ENCODE measurements at regions not wholly inside any gene's neighbourhood (a gene's known extent, or its start where the extent isn't known, plus 50 kb on each side); places are given as distances from the start of the nearest gene placed in this dataset.
"Not testable (repeated sequence)": the region's sequence is repeated elsewhere in the genome, so short reads cannot be mapped to it uniquely, and the experiment has no call there.

DNA sequence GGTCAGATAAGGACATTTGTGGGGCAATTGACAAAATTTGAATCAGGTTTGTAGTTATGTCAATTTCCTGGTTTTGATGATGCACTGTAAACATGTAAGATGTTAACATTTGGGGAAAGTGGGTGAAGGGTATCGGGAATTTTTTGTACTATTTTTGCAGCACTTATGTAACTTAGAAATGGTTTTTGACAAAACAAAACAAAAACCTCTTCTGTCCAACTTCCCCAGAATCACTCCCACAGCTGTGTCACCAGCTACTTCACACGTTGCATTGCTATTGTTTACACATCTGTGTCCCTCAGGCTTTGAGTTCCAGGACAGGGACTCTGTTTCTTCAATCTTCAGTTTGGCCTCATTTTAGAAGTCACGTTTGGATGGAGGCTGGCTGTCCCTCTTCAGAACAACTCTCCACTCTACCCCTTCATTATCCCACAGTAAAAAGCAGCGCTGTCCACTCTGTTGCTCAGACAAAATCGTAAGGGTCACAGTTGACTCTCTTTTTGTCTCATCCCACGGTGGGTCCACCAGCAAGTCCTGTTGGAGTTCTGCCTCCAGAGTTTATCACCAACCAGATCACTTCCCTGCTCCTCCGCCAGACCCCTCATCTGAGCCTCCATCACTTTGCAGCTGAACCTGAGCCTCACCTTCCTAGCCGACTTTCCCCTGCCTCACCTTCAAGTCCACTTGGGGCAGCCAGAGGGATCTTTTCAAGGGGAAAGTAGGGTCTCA, 63.2 kb downstream of the NENF start:
- DNase-seq (ENCODE audit: low read depth in 2 of 2), result no peak

DNA sequence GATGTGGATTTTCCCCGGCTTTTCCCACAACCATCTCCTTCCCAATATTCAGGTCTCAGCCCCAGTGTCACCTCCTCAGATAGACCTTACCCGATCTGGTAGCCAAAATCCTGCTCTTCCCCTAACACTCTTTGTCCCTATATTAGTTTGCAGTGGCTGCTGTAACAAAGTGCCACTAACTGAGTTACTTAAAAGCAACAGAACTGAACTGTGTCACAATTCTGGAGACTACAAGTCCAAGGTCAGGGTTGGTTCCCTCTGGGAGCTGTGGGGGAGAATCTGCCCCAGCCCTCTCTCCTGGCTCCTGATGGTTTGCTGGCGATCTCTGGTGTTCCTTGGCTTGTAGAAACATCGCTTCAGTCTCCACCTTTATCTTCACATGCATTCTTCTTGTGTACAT, 64.0 kb downstream of the NENF start:
- DNase-seq (ENCODE audit: low read depth in 2 of 2), result no peak

DNA sequence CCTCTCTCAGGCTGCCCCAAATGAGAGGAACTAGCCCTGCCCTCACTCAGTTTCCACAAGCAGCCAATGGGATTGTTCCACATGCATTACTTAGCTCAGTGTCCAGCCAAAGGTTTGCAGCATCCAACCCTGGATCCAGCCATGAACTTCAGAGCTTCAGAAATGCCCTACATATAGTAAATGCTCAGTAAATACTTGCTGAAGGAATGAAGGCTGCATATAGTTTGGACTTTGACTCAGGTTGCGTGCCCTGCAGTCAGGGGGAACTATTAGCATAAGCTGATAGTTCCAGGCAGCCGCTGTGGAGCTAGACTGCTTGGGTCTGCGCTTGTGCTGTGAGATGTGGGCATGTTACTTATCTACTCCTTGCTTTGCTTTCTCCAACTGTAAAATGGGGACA, 64.8 kb downstream of the NENF start:
- no peak for DNase-seq (ENCODE audit: low read depth in 2 of 2)

DNA sequence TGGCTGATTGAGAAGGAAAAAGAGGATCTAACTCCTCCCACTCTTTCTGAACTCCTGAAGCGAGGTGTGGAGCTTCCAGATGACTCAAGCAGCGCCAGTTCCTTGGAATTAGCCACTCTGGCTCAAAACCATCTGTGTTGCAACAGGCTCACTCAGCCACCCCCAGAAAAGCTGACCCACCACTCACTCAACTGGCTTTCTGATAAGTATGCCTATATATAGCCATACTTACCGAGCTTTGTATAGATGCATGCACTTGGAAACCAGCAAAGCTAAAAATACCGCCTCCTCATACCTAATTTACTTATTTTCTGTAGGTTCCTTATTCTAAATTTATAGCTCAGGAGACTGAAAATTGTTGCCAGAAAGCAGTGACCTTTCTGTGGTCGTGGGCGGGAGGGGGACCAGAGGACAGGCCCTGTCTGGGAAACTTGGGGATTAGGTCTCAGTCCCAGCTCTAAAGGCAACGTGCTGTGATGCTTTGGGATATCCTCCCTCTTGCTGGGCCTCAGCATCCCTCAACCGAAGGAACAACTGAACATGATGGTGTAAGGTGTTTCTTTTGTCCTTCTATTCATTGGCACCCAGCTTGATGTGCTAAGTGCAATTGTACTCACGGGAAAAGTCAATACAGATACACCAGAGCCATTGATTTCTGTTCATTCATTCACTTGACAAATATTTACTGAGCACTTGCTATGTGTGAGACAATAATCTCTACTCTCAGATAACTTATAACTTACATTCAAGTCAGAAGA, 65.7 kb downstream of the NENF start:
- peak; percentile 60 to 62 for DNase-seq (ENCODE audit: low read depth in 2 of 2)

DNA sequence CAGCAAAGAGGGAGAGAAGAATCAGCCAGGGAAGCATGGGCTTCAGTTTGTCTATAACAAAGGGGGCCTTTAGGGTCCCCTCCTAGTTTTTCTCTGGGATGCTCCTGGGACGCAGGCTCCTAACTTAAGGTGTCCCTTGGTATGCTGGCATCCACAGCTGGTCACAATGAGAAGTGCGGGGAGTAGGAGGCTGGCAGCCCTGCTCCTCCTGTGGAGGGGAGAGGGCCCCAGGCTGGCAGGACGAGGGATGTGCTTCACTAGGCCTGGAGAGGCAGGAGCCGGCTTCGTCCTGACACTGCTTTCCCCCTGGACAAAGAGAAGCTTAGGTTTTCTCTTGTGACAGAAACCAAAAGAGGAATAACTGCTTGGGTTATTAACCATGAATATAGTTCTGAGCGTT, 67.6 kb downstream of the NENF start:
- no peak for DNase-seq (ENCODE audit: low read depth in 2 of 2)

DNA sequence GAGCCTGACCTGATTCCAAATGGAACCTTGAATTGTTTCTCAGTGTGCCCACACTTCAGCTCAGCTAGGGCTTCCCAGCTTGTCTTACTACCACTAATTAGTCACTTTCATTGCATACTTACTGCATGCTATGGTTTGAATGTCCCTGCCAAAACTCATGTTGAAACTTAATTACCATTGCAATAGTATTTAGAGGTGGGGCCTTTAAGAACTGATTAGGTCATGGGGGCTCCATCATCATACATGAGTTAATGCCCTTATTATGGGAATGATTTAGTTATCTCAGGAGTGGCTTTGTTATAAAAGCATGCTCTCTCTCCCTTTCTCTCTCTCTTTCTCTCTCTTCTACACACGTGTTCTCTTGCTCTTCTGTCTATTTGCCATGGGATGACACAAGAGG, 68.3 kb downstream of the NENF start:
- DNase-seq (ENCODE audit: low read depth in 2 of 2), result no peak

DNA sequence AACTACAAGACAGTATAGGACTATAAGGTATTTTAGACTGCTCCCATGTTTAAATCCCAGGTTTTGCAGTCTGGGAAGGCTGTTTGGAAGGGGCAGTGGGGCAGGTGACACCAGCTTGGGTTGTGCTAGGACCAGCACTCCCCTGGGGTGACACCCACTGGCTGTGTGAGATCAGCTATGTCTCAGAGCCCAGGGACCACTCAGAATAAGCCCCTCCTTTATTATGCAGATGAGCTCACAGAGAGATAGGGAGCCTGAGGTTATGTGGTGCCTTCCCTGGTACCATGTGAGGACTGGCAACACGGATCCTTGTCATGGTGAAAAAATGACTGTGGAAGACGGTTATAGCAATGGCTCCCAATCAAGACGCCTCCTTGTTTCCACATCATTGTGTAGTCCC, 71.0 kb downstream of the NENF start:
- DNase-seq (ENCODE audit: low read depth in 2 of 2), result no peak

DNA sequence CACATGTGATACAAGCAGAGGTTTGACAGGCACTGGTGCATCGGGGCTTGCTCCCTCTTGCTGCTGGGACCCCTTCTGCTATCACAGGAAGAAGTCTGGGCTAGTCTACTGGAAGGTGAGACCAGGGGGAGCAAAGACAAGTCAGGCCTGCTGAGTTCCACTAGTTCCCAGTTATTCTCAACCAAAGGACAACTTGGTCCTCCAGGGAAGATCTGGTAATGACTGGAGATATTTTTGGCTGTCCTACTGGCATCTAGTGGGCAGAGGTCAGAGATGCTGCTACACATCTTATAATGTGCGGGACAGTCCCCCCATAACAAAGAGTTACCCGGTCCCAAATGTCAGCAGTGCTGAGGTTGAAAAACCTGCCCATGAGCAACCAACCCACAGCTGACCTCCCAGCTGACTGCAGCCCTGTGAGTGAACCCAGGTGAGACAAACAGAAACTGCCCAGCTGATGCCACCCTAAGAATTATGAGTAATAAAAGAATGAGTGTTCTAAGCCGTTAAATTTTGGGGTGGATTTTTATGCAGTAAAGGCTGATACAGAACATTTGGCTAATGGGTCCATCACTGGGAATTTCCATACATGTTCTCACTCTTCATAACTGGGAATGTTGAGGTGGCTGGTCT, 71.6 kb downstream of the NENF start:
- DNase-seq (ENCODE audit: low read depth in 2 of 2), result no peak

DNA sequence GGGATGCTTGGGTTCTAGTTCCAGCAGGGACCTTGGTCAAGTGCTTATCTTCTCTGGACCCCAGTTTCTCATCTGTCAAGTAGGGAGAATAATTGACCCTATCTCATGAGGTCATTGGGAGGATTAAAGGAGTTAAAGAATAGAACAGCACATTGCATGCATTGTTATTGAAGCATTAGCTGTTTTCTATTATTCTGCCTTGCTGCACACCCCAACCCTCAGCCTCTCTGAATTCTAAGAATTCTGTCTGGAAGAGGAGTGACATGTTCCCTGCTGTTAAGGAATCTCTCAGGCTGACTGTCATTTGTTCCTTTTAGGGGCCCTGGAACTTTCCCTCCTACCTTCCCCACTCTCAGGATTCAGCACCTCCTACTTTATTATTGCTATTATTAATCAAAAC, 73.9 kb downstream of the NENF start:
- no peak for DNase-seq (ENCODE audit: low read depth in 2 of 2)

DNA sequence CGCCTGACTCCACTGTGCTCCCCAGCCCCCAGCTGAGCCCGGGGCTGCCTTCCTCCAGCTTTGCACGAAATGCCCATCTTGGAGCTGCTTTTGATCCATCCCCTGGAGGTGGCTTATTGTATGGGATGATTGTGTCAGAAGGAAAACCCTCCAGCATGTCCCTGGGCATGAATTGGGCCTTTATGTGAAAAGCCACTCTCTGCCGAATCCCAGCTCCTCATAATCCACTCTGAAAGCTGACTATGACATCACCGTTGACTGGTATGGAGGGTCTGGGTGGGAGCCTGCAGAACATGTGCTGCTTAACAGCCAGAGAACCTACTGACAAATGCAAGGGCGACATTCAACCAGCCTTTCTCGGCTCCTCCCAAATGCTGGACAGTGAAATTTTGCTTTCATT, 74.6 kb downstream of the NENF start:
- no peak for DNase-seq (ENCODE audit: low read depth in 2 of 2)

DNA sequence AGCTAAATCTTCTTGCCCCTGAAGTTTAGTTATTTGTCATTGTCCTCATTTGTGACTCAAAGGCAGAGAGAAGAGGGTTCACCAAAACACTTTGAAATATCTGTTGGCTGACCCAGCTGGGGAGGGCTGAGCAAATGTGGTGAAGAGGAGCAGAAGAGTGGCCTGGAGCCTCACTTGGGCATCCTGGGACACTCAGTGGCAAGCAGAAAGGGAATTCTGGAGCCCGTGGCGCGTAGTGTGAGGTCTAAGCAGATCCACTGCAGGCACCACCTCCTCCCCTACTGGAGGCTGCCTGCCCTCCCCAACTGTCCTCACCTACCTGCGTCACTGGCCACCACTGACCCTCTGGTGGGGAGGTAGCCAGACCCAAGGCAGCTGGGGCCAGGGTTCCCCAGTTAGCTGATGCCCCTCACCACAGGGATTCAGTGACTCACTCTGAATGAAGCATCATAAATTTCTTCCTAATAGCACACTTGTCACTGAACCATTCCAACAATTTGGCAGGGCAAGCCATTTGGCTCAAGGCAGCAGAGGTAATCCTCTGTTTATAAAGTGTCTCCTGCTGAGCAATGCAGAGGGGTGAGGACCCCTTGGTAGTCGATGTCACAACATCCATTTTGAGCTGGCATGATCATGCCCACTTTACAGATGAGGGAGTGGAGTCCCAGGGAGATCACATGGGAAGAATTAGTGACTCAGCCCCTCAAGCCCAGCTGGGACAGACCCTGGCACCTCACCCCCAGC, 80.3 kb downstream of the NENF start:
- DNase-seq (ENCODE audit: low read depth in 2 of 2), result peak; percentile 19 to 33

DNA sequence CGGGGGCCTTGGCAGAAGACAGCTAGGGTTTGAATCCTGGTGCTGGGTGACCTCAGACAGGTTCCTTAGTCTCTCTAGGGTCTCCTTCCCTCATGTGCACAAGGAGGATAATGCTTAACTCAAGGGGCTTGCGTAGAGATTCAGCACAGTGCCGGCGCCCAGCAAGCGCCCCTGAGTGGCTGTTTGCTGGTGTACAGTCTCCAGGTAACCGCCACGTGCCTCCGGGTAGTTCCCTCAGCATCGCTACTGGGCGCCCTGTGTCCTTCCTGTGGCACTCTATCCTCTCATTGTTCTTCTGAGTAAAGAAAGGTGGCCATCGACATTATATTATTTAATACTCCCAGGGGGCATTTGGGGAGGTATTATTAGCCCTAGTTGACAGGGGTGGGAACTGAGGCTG, 80.9 kb downstream of the NENF start:
- DNase-seq (ENCODE audit: low read depth in 2 of 2), result no peak

DNA sequence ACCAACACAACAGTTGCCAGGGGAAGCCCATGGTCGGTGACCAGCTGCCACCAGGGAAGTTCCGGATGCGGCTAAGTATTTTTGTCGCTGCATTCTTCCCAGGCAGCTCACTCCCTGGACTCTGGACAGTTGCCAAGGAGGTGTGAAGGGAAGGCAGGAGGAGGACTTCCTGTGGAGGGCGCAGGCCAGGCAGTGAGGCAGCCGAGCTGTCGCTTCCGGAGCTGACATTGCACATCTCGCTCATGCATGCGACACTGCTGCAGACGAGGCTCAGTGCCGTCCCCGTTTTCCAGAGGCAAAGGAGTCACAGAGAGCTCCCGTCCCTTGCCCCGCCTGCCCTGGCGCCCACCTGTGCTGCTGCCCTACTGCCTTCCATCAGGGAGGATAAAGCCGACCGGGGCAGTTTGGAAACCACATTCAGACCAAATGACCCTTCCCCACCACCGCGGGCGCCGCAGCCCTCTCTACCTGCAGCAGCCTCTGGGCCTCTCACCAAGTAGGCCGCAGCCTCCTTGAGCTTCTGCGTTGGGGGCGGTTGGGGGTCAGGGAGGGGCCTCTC, 81.4 kb downstream of the NENF start:
- DNase-seq (ENCODE audit: low read depth in 2 of 2), result no peak

DNA sequence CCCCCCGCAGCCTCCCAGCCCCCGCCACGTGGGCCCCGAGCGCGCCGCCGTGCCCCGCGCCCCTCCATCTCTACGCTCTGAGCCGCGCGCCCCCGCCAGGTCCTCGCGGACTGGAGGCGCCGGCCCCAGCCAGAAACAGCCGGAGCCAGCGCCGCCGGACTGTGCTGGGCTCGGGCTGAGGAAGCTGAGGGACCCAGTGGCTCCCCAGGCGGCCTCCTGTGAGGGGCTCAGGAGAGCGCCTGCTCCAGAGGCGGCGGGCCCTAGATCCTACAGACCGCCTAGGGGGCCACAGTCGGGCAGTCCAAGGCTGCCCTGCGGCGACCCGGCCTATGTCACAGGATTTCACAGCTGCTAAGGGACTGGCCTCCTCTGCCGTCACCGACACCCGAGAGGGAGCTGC, 82.1 kb downstream of the NENF start:
- DNase-seq (ENCODE audit: low read depth in 2 of 2), result no peak

DNA sequence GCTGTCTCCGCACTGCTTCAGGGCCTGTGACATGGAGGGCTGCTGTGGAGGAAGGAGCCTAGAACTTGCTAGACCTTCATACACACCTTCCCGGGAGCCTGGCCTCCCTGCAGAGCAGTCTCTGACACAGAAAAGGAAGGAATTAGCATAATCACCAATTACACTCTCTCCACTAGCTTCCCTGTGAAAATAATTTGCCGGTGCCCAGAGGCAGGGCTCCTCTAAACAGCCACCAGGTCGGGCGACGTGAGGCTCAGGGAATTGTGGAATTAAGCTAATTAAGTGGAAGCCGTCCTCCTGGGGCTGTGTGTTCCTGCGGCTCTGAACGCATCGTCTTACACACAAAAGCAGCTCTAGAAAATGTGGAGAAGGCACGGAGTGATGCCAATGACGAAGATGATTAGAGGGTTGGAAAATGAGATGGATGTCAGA, 82.6 kb downstream of the NENF start:
- no peak for DNase-seq (ENCODE audit: low read depth in 2 of 2)

DNA sequence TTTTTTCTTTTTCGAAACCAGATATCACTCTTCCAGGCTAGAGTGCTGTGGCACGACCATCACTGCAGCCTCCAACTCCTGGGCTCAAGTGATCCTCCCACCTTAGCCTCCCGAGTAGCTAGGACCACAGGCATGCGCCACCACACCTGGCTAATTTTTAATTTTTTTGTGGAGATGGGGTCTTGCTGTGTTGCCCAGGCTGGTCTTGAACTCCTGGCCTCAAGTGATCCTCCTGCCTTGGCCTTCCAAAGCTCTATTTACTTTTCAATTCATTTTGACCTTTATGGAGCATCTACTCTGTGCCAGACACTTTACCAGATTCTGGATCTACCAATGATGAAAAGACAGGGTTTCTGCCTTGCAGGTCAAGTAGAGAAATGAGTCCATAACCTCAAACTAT, 83.3 kb downstream of the NENF start:
- not testable (repeated sequence) for DNase-seq (ENCODE audit: low read depth in 2 of 2)

DNA sequence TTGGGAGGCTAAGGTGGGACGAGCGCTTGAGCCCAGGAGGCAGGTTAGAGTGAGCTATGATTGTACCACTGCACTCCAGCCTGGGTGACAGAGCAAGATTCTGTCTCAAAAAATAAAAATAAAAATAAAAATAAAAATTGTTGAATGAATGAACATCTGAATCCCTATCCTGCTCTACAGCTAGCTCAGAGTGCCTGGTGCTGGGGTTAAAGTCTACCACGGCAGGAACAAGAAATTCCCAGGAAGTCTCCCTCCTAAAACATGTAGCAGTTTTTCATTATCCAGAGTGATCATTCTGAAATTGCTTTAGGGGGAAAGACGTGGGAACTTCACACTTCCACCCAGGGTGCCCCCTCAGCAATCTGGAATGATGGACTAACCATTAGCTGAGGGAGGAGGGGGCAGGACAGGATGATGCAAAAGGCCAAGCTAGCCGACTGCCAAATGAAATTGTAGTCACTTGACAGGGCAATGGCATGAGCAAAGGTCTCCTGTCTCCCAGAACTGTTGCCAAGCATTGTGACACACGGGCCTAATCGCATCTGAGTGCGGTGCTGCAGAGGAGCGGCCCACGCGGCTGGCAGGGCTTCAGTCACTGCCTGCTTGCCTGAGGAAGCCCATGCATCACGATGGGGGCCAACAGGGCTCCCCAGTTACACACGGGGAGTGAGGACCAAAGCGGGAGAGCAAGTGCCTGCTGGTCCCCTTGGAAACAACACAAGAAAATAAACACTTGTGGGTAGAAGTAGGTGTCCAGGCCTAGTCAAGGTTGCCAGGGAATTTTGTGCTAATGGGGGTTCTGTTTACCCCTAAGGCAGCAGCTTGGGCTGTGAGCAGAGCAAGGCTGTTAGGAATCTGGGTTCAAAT, 85.7 kb downstream of the NENF start:
- no peak for DNase-seq (ENCODE audit: low read depth in 2 of 2)

DNA sequence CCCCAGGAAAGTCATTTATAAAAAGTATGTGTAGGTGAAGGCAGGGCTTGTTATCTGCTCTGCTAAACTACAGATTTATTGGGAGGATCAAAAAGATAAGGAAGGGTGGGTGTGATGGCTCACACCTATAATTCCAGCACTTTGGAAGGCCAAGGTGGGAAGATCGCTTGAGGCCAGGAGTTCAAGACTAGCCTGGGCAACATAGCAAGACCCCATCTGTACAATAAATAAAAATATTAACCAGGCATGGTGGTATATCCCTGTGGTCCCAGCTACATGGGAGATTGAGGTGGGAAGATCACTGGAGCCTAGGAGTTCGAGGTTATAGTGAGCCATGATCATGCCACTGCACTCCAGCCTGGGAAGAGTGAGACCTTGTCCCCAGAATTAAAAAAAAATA, 86.4 kb downstream of the NENF start:
- no peak for DNase-seq (ENCODE audit: low read depth in 2 of 2)

DNA sequence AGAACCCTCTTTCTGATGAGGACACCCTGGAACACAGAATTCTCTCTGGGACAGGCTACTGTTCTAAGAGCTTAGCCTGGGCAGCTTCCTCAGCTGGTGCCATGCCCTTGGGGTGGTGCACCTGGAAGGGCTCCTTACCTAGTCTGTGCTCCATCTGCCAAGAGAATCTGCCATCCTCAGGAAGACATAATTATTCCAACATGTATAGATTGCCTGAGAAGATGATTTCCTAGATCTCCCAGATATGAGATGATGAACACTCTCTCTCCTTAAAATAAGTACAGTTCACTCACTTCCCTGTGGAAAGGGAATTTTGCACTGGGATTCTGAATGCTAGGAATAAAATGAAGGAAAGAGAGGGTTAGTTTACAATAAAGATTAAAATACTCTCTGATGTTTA, 87.6 kb downstream of the NENF start:
- DNase-seq (ENCODE audit: low read depth in 2 of 2), result no peak

DNA sequence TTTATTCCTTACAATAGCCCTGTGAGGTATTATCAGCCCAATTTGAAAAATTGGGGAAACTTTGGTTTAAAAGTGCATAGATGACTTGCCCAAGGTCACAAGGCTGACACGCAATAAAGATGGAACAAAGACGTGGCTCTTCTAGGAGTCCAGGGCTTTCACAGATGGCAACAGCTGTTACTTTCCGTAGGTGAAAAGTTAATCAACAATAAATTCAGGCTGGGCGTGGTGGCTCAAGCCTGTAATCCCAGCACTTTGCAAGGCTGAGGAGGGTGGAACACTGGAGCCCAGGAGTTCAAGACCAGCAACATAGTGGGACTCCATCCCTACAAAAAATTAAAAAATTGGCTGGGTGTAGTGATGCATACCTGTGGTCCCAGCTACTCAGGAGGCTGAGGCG, 87.8 kb upstream of the ATF3 start:
- no peak for DNase-seq (ENCODE audit: low read depth in 2 of 2)

DNA sequence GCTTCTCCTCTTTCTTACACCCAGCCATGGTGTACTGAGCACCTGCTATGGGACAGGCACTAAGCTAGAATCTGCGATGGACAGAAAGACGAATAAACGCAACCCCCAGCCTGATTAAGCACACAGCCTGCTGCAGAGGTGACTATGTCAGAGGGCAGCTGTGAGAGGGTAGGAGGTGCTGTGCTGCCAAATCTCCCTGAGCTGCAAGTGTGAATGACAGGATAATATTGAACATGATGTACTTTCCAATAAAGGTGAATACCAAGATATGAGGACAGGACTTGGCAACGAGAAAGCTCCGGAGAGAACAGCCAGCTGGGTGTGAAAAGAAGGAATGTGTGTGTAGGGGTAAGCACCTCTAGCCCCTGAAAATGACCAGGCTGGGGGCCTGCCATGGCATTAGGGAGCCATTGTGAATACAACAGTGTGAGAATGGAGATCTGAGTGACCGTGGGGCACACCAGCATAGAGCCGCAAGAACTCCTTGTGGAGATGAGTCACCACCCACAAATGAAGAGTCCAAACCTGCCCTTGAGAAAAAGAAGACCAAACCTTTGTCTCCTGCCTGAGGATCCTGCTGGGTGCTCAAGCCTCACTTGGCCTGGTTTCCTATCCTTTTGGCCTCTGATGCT, 83.0 kb upstream of the ATF3 start:
- DNase-seq (ENCODE audit: low read depth in 2 of 2), result no peak

All from fibroblast of skin of left biceps (primary cell).